ENCODE measurements at regions not wholly inside any gene's neighbourhood (a gene's known extent, or its start where the extent isn't known, plus 50 kb on each side); places are given as distances from the start of the nearest gene placed in this dataset.
"Not testable (repeated sequence)": the region's sequence is repeated elsewhere in the genome, so short reads cannot be mapped to it uniquely, and the experiment has no call there.

DNA sequence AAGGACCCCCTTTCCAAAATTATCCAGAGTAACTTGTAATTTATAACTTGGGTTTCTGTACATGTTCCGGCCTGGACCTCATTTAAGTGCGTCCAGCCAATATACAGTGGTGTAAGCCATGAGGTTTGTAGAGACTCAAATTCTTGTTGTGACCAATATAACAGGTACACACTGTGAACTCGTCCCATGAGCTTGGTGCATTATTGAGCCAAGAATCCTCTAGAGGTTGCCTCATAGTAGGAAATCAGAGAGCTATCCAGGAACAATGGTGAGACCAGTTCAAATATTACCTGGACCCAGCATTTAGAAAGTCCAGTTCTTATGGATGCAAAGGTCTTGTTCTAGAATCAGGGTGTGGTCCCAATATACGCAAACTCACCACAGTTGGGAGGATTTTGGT, 138.2 kb downstream of the NPIPB5 start:
- Histone ChIP-seq H3K27ac (no peak overlapping the region), H3K36me3 (no peaks in the 10 kb centered on the region), H3K27me3 (peaks cover 0 to 7% of the 10 kb centered on the region in 2 donors), H3K4me1 (no peaks in the 10 kb centered on the region), H3K4me3 (no peak overlapping the region), H3K9me3 (no peaks in the 10 kb centered on the region)
- DNase-seq = peak in 1 of 3 donors; percentile 14
- ATAC-seq = no peak
- intact Hi-C loops (cut with DNase I) = no loop called here
- WGBS (ENCODE audit: insufficient coverage, low coverage, low lambda C conversion rate, missing lambda C conversion rate) = 88% methylated on average over 4 of the region's 4 CpGs
- TF ChIP-seq, protein P1, sequence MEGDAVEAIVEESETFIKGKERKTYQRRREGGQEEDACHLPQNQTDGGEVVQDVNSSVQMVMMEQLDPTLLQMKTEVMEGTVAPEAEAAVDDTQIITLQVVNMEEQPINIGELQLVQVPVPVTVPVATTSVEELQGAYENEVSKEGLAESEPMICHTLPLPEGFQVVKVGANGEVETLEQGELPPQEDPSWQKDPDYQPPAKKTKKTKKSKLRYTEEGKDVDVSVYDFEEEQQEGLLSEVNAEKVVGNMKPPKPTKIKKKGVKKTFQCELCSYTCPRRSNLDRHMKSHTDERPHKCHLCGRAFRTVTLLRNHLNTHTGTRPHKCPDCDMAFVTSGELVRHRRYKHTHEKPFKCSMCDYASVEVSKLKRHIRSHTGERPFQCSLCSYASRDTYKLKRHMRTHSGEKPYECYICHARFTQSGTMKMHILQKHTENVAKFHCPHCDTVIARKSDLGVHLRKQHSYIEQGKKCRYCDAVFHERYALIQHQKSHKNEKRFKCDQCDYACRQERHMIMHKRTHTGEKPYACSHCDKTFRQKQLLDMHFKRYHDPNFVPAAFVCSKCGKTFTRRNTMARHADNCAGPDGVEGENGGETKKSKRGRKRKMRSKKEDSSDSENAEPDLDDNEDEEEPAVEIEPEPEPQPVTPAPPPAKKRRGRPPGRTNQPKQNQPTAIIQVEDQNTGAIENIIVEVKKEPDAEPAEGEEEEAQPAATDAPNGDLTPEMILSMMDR (IDR thresholded peaks at IDR 0.05) = no peak
- TF ChIP-seq POLR2A (IDR thresholded peaks at IDR 0.05) = no peak

DNA sequence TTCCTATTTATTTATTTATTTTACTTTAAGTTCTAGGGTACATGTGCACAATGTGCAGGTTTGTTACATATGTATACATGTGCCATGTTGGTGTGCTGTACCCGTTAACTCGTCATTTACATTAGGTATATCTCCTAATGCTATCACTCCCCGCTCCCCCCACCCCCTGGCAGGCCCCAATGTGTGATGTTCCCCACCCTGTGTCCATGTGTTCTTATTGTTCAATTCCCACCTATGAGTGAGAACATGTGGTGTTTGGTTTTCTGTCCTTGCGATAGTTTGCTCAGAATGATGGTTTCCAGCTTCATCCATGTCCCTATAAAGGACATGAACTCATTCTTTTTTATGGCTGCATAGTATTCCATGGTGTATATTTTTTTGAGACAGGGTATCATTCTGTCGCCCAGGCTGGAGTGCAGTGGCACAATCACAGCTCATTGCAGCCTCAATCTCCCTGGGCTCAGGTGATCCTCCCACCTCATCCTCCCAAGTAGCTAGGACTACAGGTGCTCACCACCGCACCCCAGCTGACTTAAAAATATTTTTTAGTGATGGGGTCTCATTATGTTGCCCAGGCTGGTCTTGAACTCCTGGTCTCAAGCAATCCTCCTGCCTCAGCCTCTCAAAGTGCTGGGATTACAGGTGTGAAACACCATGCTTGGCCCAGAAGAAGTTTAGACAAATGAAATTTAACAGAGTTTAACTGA, 140.6 kb downstream of the NPIPB5 start:
- H3K27me3 ChIP-seq; H3K9me3 ChIP-seq; H3K4me3 ChIP-seq; H3K36me3 ChIP-seq; H3K4me1 ChIP-seq; ATAC-seq; intact Hi-C loops (cut with DNase I); H3K27ac ChIP-seq: not testable (repeated sequence)
- WGBS (ENCODE audit: insufficient coverage, low coverage, low lambda C conversion rate, missing lambda C conversion rate) = 82% methylated on average over 6 of the region's 6 CpGs
- peak in 1 of 3 donors; percentile 23 for DNase-seq

DNA sequence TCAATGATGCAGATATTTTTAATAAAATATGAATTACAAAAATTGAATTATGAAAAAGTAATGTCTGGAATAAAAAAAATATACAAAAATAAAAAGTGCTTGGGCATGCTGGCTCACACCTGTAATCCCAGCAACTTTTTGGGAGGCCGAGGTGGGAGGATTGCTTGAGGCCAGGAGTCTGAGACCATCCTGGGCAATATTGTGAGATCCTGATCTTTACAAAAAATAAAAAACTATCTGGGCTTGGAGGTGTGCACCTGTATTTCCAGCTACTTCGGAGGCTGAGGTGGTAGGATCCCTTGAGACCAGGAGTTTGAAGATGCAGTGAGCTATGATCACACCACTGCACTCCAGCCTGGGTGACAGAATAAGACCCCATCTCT, 141.8 kb downstream of the NPIPB5 start:
- Histone ChIP-seq H3K27me3 (no peaks in the 10 kb centered on the region), H3K9me3 (no peaks in the 10 kb centered on the region), H3K27ac (no peak overlapping the region), H3K36me3 (no peaks in the 10 kb centered on the region), H3K4me3 (no peak overlapping the region), H3K4me1 (no peaks in the 10 kb centered on the region)
- intact Hi-C loops (cut with DNase I) = no loop called here
- 76% methylated on average over 2 of the region's 2 CpGs for WGBS (ENCODE audit: insufficient coverage, low coverage, low lambda C conversion rate, missing lambda C conversion rate)
- TF ChIP-seq, protein P1 (IDR thresholded peaks at IDR 0.05) = no peak
- TF ChIP-seq POLR2A (IDR thresholded peaks at IDR 0.05) = no peak
- DNase-seq (peak in 1 of 3 donors; percentile 5), ATAC-seq (no peak)

DNA sequence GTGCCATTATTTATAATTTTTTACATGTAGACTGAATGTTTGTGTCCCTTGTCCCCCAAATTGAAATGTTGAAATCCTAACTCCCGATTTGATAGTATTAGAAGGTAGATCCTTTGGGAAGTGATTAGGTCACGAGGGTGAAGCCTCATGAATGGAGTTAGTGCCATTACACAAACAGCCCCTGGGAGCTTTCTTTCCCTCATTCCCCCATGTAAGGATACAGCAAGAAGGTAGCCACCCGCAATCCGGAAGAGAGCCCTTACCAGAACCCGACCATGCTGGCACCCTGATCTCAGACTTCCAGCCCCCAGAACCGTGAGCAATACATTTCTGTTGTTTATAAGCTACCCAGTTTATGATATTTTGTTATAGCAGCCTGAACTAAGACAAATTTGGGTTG, 143.2 kb downstream of the NPIPB5 start:
- peak in 1 of 4 donors; percentile 25 for ATAC-seq
- 68% methylated on average over 6 of the region's 6 CpGs for whole genome bisulfite sequencing (ENCODE audit: insufficient coverage, low coverage, low lambda C conversion rate, missing lambda C conversion rate)

DNA sequence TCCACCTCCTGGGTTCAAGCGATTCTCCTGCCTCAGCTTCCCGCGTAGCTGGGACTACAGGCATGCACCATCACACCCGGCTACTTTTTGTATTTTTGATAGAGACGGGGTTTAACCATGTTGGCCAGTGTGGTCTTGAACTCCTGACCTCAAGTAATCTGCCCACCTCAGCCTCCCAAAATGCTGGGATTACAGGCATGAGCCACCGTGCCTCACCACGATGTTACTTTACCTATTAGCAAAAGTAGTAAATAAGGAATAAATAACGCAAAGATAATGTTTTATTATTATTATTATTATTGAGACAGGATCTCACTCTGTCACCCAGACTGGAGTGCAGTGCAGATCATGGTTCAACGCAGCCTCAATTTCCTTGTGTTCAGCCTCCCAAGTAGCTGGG, 145.9 kb downstream of the NPIPB5 start:
- H3K27me3 ChIP-seq; H3K4me3 ChIP-seq; ATAC-seq; intact Hi-C loops (cut with DNase I); H3K9me3 ChIP-seq; H3K4me1 ChIP-seq; H3K27ac ChIP-seq; H3K36me3 ChIP-seq: not testable (repeated sequence)
- WGBS (ENCODE audit: insufficient coverage, low coverage, low lambda C conversion rate, missing lambda C conversion rate) = 83% methylated on average over 9 of the region's 9 CpGs
- DNase-seq = peak in 1 of 3 donors; percentile 11

More for the DNA sequence above, 143.2 kb downstream of the NPIPB5 start:
- Histone ChIP-seq H3K27me3 (no peaks in the 10 kb centered on the region), H3K4me1 (no peaks in the 10 kb centered on the region), H3K27ac (no peak overlapping the region), H3K36me3 (no peaks in the 10 kb centered on the region), H3K4me3 (no peak overlapping the region), H3K9me3 (no peaks in the 10 kb centered on the region)
- intact Hi-C loops (cut with DNase I) = no loop called here
- TF ChIP-seq, protein P1 (IDR thresholded peaks at IDR 0.05) = no peak
- TF ChIP-seq POLR2A (IDR thresholded peaks at IDR 0.05) = no peak
- peak in 1 of 3 donors; percentile 38 for DNase-seq

Data from right lobe of liver (tissue), 6 donors.